CD4-positive, alpha-beta memory T cell (primary cell): ENCODE measurements at regions not wholly inside any gene's neighbourhood (a gene's known extent, or its start where the extent isn't known, plus 50 kb on each side); places are given as distances from the start of the nearest gene placed in this dataset.

Experiments
- CTCF ChIA-PET: fragments of 350-600 bp; sonication (Branson Sonifier 250); formaldehyde crosslinking; loops from one replicate; lab custom pipeline; 2021; ENCODE audit warnings: inconsistent platforms; ENCODE audit not compliant: partially characterized antibody; lab: Charles Lee
- POLR2A ChIA-PET: fragments of 350-600 bp; sonication (Branson Sonifier 250); formaldehyde crosslinking; loops from one replicate; lab custom pipeline; 2021; ENCODE audit not compliant: partially characterized antibody; lab: Charles Lee
- DNase-seq, 5 donors: peaks; one replicate each; pipeline versions ENCODE4 v3.0.0 to v3.0.0-alpha.2; 2020 to 2022; ENCODE audit warnings: mixed read lengths in 1 of 5
- H3K27ac ChIP-seq: one replicate; pipeline ENCODE4 v1.7.0; 2013; ENCODE audit warnings: low read depth, low read length
- H3K27me3 ChIP-seq: 2 replicates; pipeline ENCODE4 v1.7.0; 2013; ENCODE audit warnings: mild to moderate bottlenecking, low read length, moderate library complexity; ENCODE audit not compliant: insufficient read depth
- H3K36me3 ChIP-seq: 2 replicates; pipeline ENCODE4 v1.7.0; 2013; ENCODE audit warnings: mild to moderate bottlenecking, low read length, moderate library complexity; ENCODE audit not compliant: insufficient read depth
- H3K4me1 ChIP-seq: 2 replicates; pipeline ENCODE4 v1.7.0; 2013; ENCODE audit warnings: mild to moderate bottlenecking, low read length, moderate library complexity; ENCODE audit not compliant: insufficient read depth
- H3K4me3 ChIP-seq, 2 donors: one replicate each; pipeline ENCODE4 v1.7.0; 2013; ENCODE audit warnings: low read length in 2 of 2, mild to moderate bottlenecking in 1 of 2
- H3K9me3 ChIP-seq, 2 donors: one replicate each; pipeline ENCODE4 v1.7.0; 2013; ENCODE audit warnings: low read length in 2 of 2, control low read depth in 1 of 2; ENCODE audit not compliant: control insufficient read depth in 1 of 2
- H3K27ac Mint-ChIP-seq, 7 donors: one replicate each; pipeline ENCODE4 v1.8.0; 2020 to 2021; ENCODE audit warnings: mixed read lengths in 7 of 7, mild to moderate bottlenecking in 6 of 7, inconsistent platforms in 3 of 7, moderate library complexity in 3 of 7
- H3K27me3 Mint-ChIP-seq, 2 donors: one replicate each; pipeline ENCODE4 v1.8.0; 2020 to 2021; ENCODE audit warnings: mixed read lengths in 2 of 2
- H3K36me3 Mint-ChIP-seq, 2 donors: one replicate each; pipeline ENCODE4 v1.8.0; 2020 to 2021; ENCODE audit warnings: mixed read lengths in 2 of 2, inconsistent platforms in 1 of 2, mild to moderate bottlenecking in 1 of 2
- H3K4me1 Mint-ChIP-seq, 4 donors: one replicate each; pipeline ENCODE4 v1.8.0; 2020 to 2021; ENCODE audit warnings: mixed read lengths in 4 of 4, mild to moderate bottlenecking in 1 of 4
- H3K4me3 Mint-ChIP-seq, 8 donors: one replicate each; pipeline ENCODE4 v1.8.0; 2020 to 2021; ENCODE audit warnings: mixed read lengths in 8 of 8, mild to moderate bottlenecking in 7 of 8, moderate library complexity in 6 of 8, inconsistent platforms in 3 of 8
- H3K9me3 Mint-ChIP-seq, 8 donors: one replicate each; pipeline ENCODE4 v1.8.0; 2020 to 2021; ENCODE audit warnings: mixed read lengths in 8 of 8, mild to moderate bottlenecking in 5 of 8, inconsistent platforms in 3 of 8, moderate library complexity in 1 of 8
- intact Hi-C: fragments of 100-400 bp; cut with micrococcal nuclease; formaldehyde crosslinking; loops from one replicate; pipeline ENCODE4 v1.15.1; 2023

DNA sequence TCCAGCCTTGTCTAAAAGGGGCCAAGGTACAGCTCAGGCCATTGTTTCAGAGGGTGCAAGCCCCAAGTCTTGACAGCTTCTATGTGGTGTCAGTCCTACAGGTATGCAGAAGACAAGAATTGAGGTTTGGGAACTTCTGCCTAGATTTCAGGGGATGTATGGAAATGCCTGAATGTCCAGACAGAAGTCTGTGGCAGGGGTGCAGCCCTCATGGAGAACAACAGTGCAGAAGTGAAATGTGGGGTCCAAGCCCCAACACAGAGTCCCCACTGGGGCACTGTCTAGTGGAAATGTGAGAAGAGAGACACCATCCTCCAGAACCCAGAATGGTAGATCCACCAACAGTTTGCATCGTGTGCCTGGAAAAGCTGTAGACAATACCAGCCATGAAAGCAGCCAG lies 400.3 kb upstream of the CAMK1G start:
- CTCF ChIA-PET, result no interaction called here
- H3K4me1 Mint-ChIP-seq, result no peaks in the 10 kb centered on the region

DNA sequence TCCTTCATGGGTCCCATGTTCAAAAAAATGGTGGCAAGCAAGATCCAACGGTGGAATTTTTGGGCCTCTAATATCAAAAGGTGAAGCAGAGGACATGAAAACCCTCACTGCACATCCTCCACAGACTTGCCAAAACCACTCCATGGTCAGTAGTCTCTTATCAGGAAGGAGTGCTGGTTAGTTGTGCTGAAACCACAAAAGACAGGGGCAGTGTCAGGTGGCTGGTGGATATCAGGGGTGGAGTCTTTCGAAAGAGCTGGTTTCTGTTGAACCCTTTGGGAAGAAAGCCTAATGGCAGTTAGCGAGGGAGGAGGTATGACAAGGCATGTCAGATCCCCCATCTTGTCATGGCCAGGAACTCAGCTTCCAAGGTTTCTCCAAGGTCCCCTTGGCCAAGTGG lies 395.9 kb upstream of the CAMK1G start:
- DNase-seq, result no peak
- H3K27ac Mint-ChIP-seq, result no peak overlapping the region
- CTCF ChIA-PET, result no interaction called here
- no peak overlapping the region for H3K4me3 Mint-ChIP-seq
- H3K36me3 Mint-ChIP-seq, result no peaks in the 10 kb centered on the region
- intact Hi-C loops, result no loop called here
- Histone ChIP-seq H3K27ac (no peak overlapping the region), H3K4me1 (no peaks in the 10 kb centered on the region), H3K36me3 (no peaks in the 10 kb centered on the region), H3K27me3 (no peaks in the 10 kb centered on the region), H3K4me3 (no peak overlapping the region), H3K9me3 (no peaks in the 10 kb centered on the region)
- no peaks in the 10 kb centered on the region for H3K4me1 Mint-ChIP-seq
- peaks cover 0 to 2% of the 10 kb centered on the region in 2 donors for H3K27me3 Mint-ChIP-seq
- H3K9me3 Mint-ChIP-seq, result peaks cover 0 to 12% (median 4%) of the 10 kb centered on the region in 8 donors
- POLR2A ChIA-PET, result no interaction called here

More for the DNA sequence above, 400.3 kb upstream of the CAMK1G start:
- Histone ChIP-seq H3K27ac (no peak overlapping the region), H3K36me3 (no peaks in the 10 kb centered on the region), H3K27me3 (no peaks in the 10 kb centered on the region), H3K9me3 (no peaks in the 10 kb centered on the region), H3K4me3 (no peak overlapping the region), H3K4me1 (no peaks in the 10 kb centered on the region)
- H3K4me3 Mint-ChIP-seq, result no peak overlapping the region
- POLR2A ChIA-PET, result no interaction called here
- peaks cover 0 to 14% (median 8%) of the 10 kb centered on the region in 8 donors for H3K9me3 Mint-ChIP-seq
- DNase-seq, result no peak
- intact Hi-C loops, result no loop called here
- H3K27me3 Mint-ChIP-seq, result no peaks in the 10 kb centered on the region
- no peak overlapping the region for H3K27ac Mint-ChIP-seq
- no peaks in the 10 kb centered on the region for H3K36me3 Mint-ChIP-seq

DNA sequence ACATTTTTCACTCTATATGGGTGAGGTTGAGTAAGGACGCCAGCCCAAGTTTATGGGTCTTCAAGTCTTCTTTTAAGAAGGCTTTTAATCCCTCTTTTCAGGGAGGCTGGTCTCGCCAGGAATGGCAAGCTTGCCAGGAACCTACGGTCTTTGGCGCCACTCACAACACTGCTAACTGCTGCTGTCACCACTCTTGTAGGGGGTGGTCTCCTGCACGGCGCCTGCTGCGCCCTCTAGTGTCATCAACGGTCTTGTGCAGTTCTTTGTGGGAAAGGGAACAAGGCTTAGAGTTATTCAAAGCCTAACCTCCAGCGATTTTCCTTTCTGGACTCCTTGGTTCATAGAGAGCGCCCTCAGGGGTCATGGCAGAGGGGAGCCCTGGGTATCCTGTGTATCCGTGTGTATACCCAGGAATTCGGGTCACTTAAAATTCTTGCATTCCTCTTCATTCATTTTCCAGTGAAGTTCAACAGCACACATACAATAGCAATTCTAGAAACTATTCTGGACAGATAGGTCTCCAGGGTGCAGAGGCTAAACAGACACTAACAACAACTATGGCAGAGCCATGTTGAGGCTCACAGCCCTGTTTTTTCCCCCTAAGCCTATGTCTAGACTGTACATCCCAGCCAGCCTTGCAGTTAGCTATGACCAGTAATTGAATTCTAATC lies 392.8 kb upstream of the CAMK1G start:
- Histone ChIP-seq H3K4me3 (no peak overlapping the region), H3K27ac (no peak overlapping the region), H3K27me3 (no peaks in the 10 kb centered on the region), H3K36me3 (no peaks in the 10 kb centered on the region), H3K9me3 (peaks cover 0 to 2% of the 10 kb centered on the region in 2 donors), H3K4me1 (no peaks in the 10 kb centered on the region)
- Mint-ChIP-seq H3K4me3 (no peak overlapping the region), H3K27ac (no peak overlapping the region), H3K4me1 (no peaks in the 10 kb centered on the region), H3K36me3 (peaks cover 0 to 2% of the 10 kb centered on the region in 2 donors), H3K27me3 (peaks cover 2 to 6% of the 10 kb centered on the region in 2 donors), H3K9me3 (peaks cover 0 to 24% (median 14%) of the 10 kb centered on the region in 8 donors)
- no peak for DNase-seq
- intact Hi-C loops, result no loop called here
- CTCF ChIA-PET, result no interaction called here
- POLR2A ChIA-PET, result no interaction called here

DNA sequence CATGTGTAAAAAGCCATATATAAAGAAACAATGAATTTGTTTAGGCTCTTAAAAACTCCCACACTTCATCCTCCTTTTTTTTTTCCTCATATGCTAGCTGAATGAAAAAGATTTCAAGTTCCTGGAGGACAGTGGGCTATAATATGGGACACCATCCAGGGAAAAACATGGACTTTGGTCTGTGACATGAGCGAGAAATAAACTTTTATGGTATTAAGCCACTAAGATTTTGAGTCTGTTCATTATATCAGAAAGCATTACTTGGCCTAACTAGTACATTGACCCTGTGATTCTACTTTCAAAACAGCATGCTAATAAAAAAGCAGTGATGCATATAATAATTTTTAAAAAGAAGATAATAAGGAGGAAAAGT lies 392.3 kb upstream of the CAMK1G start:
- Mint-ChIP-seq H3K4me1 (no peaks in the 10 kb centered on the region), H3K36me3 (peaks cover 5% of the 10 kb centered on the region in 2 donors), H3K4me3 (no peak overlapping the region), H3K27me3 (peaks cover 2 to 6% of the 10 kb centered on the region in 2 donors), H3K9me3 (peaks cover 5 to 29% (median 19%) of the 10 kb centered on the region in 8 donors), H3K27ac (no peak overlapping the region)
- ChIA-PET POLR2A (no interaction called here), CTCF (no interaction called here)
- intact Hi-C loops, result no loop called here
- Histone ChIP-seq H3K4me3 (no peak overlapping the region), H3K27ac (no peak overlapping the region), H3K9me3 (peaks cover 0 to 8% of the 10 kb centered on the region in 2 donors), H3K4me1 (no peaks in the 10 kb centered on the region), H3K36me3 (no peaks in the 10 kb centered on the region), H3K27me3 (no peaks in the 10 kb centered on the region)
- no peak for DNase-seq

DNA sequence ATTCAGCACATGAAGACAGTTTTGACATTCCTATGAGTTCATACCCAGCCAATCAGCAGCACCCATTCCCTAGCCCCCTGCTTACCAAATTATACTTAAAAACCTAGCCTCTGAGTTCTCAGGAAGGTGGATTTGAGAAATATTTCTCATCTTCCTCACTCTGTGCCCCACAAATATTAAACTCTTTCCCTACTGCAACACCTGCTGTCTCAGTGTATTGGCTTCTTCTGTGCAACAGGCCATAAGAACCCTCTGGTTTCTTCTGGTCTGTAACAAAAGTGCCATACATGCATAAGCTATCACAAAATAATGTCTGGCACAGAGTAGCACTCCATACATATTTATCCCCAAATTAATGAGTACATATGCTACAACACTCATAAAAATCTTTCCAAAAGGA lies 387.4 kb upstream of the CAMK1G start:
- H3K36me3 Mint-ChIP-seq, result peaks cover 6 to 9% of the 10 kb centered on the region in 2 donors
- no peaks in the 10 kb centered on the region for H3K4me1 ChIP-seq
- no peaks in the 10 kb centered on the region for H3K4me1 Mint-ChIP-seq
- H3K4me3 ChIP-seq, result no peak overlapping the region
- peaks cover 4 to 13% of the 10 kb centered on the region in 2 donors for H3K27me3 Mint-ChIP-seq
- H3K36me3 ChIP-seq, result no peaks in the 10 kb centered on the region
- H3K27ac Mint-ChIP-seq, result no peak overlapping the region
- intact Hi-C loops, result no loop called here
- no peak overlapping the region for H3K4me3 Mint-ChIP-seq
- ChIA-PET CTCF (no interaction called here), POLR2A (no interaction called here)
- no peaks in the 10 kb centered on the region for H3K27me3 ChIP-seq
- DNase-seq, result no peak
- no peak overlapping the region for H3K27ac ChIP-seq
- peaks cover 0 to 10% of the 10 kb centered on the region in 2 donors for H3K9me3 ChIP-seq
- peaks cover 5 to 41% (median 29%) of the 10 kb centered on the region in 8 donors for H3K9me3 Mint-ChIP-seq

DNA sequence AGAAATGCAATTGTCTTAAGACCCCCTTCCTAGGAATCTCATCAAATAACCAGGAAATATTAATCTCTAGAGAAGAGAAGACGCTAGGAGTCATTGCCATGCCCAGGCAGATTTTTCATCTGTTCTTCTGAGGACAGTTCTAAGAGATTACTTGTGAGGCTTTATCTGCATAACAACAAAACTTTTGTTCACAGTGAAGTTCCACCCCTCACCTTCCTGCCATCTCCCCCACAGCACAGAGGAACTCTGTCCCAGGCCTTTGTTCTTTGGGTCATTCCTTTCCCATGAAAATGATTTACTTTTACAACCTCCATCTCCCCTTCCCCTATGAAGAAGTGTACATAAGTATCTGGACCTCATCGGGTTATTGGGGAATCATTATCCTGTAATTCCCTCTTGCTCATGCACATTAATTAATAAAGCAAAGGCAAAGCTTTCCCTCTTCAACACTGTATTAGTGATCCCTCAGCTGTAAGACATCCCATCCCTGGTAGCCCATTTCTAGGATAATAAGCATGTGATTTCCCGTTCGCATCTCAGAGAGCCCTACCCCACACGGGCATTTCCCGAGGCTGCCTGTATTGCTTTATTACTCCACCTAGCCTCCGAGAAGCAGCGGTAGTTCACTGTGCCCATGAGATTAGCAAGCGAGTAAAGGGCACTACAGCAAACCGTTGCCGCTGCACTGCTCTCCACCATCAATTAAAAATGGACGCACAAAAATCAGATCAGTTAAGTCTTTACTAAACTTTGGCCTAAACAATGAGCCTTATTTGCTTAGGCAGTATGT lies 384.4 kb upstream of the CAMK1G start:
- H3K9me3 Mint-ChIP-seq, result peaks cover 5 to 34% (median 24%) of the 10 kb centered on the region in 8 donors
- Histone ChIP-seq H3K27ac (no peak overlapping the region), H3K4me3 (no peak overlapping the region), H3K27me3 (no peaks in the 10 kb centered on the region), H3K36me3 (no peaks in the 10 kb centered on the region), H3K9me3 (peaks cover 0 to 10% of the 10 kb centered on the region in 2 donors), H3K4me1 (no peaks in the 10 kb centered on the region)
- H3K36me3 Mint-ChIP-seq, result peaks cover 4 to 9% of the 10 kb centered on the region in 2 donors
- H3K27ac Mint-ChIP-seq, result no peak overlapping the region
- no peaks in the 10 kb centered on the region for H3K4me1 Mint-ChIP-seq
- peaks cover 2 to 10% of the 10 kb centered on the region in 2 donors for H3K27me3 Mint-ChIP-seq
- POLR2A ChIA-PET, result no interaction called here
- CTCF ChIA-PET, result no interaction called here
- intact Hi-C loops, result no loop called here
- H3K4me3 Mint-ChIP-seq, result no peak overlapping the region
- no peak for DNase-seq

DNA sequence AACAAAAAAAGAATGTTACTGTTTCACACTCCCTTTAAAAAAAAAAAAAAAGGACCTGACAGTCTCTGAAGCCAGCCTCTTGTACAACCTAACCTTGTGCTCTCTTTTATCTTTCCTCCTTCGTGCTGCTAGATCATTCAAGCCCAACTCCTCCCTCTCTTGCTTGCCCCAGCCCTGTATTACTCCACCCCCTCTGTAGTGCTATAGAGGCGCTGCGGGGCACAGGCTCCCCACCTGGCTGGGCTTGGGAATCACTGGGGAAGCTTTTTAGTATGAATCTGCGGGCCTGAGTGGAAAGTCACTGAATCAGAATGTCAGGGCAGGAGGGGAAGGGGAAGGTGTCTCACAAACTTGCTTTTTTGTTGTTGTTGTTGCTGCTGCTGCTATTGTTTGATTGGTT lies 383.7 kb upstream of the CAMK1G start:
- ChIA-PET POLR2A (no interaction called here), CTCF (no interaction called here)
- no peaks in the 10 kb centered on the region for H3K4me1 Mint-ChIP-seq
- H3K4me1 ChIP-seq, result no peaks in the 10 kb centered on the region
- peaks cover 4 to 9% of the 10 kb centered on the region in 2 donors for H3K36me3 Mint-ChIP-seq
- H3K27me3 Mint-ChIP-seq, result peaks cover 2 to 12% of the 10 kb centered on the region in 2 donors
- H3K9me3 Mint-ChIP-seq, result peaks cover 5 to 33% (median 24%) of the 10 kb centered on the region in 8 donors
- intact Hi-C loops, result no loop called here
- no peak overlapping the region for H3K27ac ChIP-seq
- H3K4me3 ChIP-seq, result no peak overlapping the region
- H3K27me3 ChIP-seq, result no peaks in the 10 kb centered on the region
- no peaks in the 10 kb centered on the region for H3K36me3 ChIP-seq
- H3K4me3 Mint-ChIP-seq, result no peak overlapping the region
- no peak for DNase-seq
- no peak overlapping the region for H3K27ac Mint-ChIP-seq
- peaks cover 0 to 10% of the 10 kb centered on the region in 2 donors for H3K9me3 ChIP-seq
